ENCODE measurements at regions not wholly inside any gene's neighbourhood (a gene's known extent, or its start where the extent isn't known, plus 50 kb on each side); places are given as distances from the start of the nearest gene placed in this dataset.
A peak's percentile ranks its signal among the peaks of the same experiment; 100 is the strongest.

- no peaks in the 10 kb centered on the region for H3K27me3 ChIP-seq (replicated peaks; ENCODE audit: insufficient read depth)
- TF ChIP-seq POLR2AphosphoS5 (IDR thresholded peaks at IDR 0.05): no peak
- H3K4me3 ChIP-seq: no peak overlapping the region
- no peaks in the 10 kb centered on the region for H3K4me1 ChIP-seq (replicated peaks)
- DNase-seq (ENCODE audit: low spot score): no peak
- H3K9me3 ChIP-seq: no peaks in the 10 kb centered on the region
- intact Hi-C loops (cut with DNase I): no loop called here
- H3K36me3 ChIP-seq: no peaks in the 10 kb centered on the region
- WGBS: 95% methylated on average over 2 of the region's 2 CpGs
- no peak overlapping the region for H3K27ac ChIP-seq
Observed at GRCh38 chr6:134402372-134402984, 84.6 kb upstream of the SGK1 start.

DNA sequence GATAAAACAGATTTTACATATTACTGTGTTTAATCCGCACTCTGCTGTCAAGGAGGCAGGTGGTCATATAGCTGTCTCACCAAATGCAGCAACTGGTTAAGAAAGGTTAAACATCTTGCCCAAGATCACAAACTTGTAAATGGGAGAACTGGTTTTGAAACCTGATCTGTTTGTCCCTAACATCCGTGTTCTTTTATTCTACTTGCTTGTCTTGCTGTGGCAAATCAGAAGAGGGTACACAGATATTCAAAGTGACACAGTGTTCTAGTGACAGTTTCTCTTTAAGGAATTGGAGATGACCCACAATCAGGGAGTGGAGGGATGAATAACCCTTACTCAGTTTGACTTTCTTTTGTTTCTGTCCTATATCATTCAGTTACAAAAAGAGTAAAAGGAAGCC lies 83.0 kb upstream of the SGK1 start:
- TF ChIP-seq CTCF (IDR thresholded peaks at IDR 0.05) (no peak), POLR2AphosphoS5 (IDR thresholded peaks at IDR 0.05) (peak; percentile 96)
- no peaks in the 10 kb centered on the region for H3K27me3 ChIP-seq (replicated peaks; ENCODE audit: insufficient read depth)
- no peak overlapping the region for H3K4me3 ChIP-seq
- intact Hi-C loops (cut with DNase I): no loop called here
- 46% methylated on average over 2 of the region's 2 CpGs for WGBS
- DNase-seq (ENCODE audit: low spot score): peak; percentile 71
- no peaks in the 10 kb centered on the region for H3K9me3 ChIP-seq
- H3K36me3 ChIP-seq: no peaks in the 10 kb centered on the region
- H3K4me1 ChIP-seq (replicated peaks): no peaks in the 10 kb centered on the region
- peak overlapping the region; percentile 65 to 73 for H3K27ac ChIP-seq

DNA sequence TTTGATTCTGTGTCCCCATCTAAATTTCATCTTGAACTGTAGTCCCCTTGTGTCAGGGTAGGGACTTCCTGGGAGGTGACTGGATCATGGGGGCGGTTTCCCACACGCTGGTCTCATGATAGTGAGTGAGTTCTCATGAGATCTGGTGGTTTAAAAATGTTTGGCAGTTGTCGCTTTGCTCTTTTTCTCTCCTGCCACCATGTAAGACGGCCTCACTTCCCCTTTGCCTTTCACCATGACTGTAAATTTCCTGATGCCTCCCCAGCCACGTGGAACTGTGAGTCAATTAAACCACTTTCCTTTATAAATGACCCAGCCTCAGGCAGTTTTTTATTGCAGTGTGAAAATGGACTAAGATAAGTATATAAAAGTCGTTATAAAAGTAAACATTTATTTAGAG lies 80.5 kb upstream of the SGK1 start:
- 55% methylated on average over 6 of the region's 6 CpGs for WGBS
- DNase-seq (ENCODE audit: low spot score): no peak
- no peak overlapping the region for H3K27ac ChIP-seq
- H3K4me1 ChIP-seq (replicated peaks): no peaks in the 10 kb centered on the region
- H3K4me3 ChIP-seq: no peak overlapping the region
- H3K36me3 ChIP-seq: no peaks in the 10 kb centered on the region
- H3K27me3 ChIP-seq (replicated peaks; ENCODE audit: insufficient read depth): no peaks in the 10 kb centered on the region
- TF ChIP-seq POLR2A (IDR thresholded peaks at IDR 0.05): no peak
- TF ChIP-seq CTCF (IDR thresholded peaks at IDR 0.05): no peak
- no peak for TF ChIP-seq POLR2AphosphoS5 (IDR thresholded peaks at IDR 0.05)
- H3K9me3 ChIP-seq: no peaks in the 10 kb centered on the region
- intact Hi-C loops (cut with DNase I): no loop called here

DNA sequence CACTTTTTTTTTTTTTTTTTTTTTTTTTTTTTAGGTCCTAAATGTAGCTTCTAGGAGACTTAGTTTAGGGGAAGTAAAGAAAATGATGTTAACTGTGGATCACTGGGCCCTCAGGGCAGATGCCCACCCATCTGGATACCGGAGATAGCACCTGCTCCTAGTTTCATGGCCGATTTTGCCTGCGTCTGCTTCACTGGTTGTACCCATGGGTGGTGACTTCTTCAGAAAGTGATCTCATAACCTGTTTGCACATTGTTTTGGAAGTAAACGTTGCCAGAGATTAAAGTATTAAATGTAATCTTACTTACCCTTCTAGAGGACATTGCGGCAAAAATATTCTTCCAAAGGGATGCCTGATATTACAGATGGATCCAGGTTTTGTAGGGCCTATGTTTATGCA lies 79.8 kb upstream of the SGK1 start:
- H3K4me1 ChIP-seq (replicated peaks): no peaks in the 10 kb centered on the region
- TF ChIP-seq POLR2A (IDR thresholded peaks at IDR 0.05): no peak
- no peak for TF ChIP-seq CTCF (IDR thresholded peaks at IDR 0.05)
- TF ChIP-seq POLR2AphosphoS5 (IDR thresholded peaks at IDR 0.05): no peak
- no peaks in the 10 kb centered on the region for H3K9me3 ChIP-seq
- H3K4me3 ChIP-seq: no peak overlapping the region
- intact Hi-C loops (cut with DNase I): no loop called here
- 93% methylated on average over 5 of the region's 5 CpGs for WGBS
- no peaks in the 10 kb centered on the region for H3K27me3 ChIP-seq (replicated peaks; ENCODE audit: insufficient read depth)
- H3K27ac ChIP-seq: no peak overlapping the region
- no peak for DNase-seq (ENCODE audit: low spot score)
- H3K36me3 ChIP-seq: no peaks in the 10 kb centered on the region

- Histone ChIP-seq H3K4me3 (no peak overlapping the region), H3K36me3 (no peaks in the 10 kb centered on the region), H3K9me3 (no peaks in the 10 kb centered on the region), H3K27ac (no peak overlapping the region), H3K4me1 (replicated peaks) (no peaks in the 10 kb centered on the region), H3K27me3 (replicated peaks; ENCODE audit: insufficient read depth) (no peaks in the 10 kb centered on the region)
- no peak for DNase-seq (ENCODE audit: low spot score)
- 86% methylated on average over 1 of the region's 1 CpG for WGBS
- TF ChIP-seq CTCF (IDR thresholded peaks at IDR 0.05) (no peak), POLR2A (IDR thresholded peaks at IDR 0.05) (no peak), POLR2AphosphoS5 (IDR thresholded peaks at IDR 0.05) (no peak)
- intact Hi-C loops (cut with DNase I): no loop called here
Observed at GRCh38 chr6:134394905-134395304, 77.0 kb upstream of the SGK1 start.

All from prostate gland (tissue), 2 donors.